ENCODE measurements at regions not wholly inside any gene's neighbourhood (a gene's known extent, or its start where the extent isn't known, plus 50 kb on each side); places are given as distances from the start of the nearest gene placed in this dataset.

DNA sequence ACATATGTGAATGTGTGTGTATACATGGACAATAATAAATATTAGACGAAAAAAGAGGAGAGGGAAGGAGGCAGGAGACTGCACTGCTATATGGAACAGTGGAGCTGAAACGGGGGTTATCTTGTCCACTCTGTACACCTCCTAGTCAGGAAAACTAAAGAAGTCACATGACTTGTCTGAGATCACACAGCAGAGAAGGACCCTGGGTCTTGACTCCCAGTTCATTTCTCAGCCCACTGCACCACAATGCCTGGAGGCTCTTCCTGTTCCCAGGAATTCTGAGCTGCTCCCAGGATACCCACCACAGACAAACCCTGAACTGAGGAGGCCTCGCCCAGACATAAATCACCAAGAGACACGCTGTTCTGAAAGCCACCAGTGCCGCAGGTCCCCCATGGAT, 349.6 kb downstream of the CTTN start:
- TF ChIP-seq, protein P1, sequence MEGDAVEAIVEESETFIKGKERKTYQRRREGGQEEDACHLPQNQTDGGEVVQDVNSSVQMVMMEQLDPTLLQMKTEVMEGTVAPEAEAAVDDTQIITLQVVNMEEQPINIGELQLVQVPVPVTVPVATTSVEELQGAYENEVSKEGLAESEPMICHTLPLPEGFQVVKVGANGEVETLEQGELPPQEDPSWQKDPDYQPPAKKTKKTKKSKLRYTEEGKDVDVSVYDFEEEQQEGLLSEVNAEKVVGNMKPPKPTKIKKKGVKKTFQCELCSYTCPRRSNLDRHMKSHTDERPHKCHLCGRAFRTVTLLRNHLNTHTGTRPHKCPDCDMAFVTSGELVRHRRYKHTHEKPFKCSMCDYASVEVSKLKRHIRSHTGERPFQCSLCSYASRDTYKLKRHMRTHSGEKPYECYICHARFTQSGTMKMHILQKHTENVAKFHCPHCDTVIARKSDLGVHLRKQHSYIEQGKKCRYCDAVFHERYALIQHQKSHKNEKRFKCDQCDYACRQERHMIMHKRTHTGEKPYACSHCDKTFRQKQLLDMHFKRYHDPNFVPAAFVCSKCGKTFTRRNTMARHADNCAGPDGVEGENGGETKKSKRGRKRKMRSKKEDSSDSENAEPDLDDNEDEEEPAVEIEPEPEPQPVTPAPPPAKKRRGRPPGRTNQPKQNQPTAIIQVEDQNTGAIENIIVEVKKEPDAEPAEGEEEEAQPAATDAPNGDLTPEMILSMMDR (IDR thresholded peaks at IDR 0.05): no peak
- no peak for TF ChIP-seq EZH2 (IDR thresholded peaks at IDR 0.05)

Data from neural progenitor cell (in vitro differentiated cells).